ENCODE measurements at regions not wholly inside any gene's neighbourhood (a gene's known extent, or its start where the extent isn't known, plus 50 kb on each side); places are given as distances from the start of the nearest gene placed in this dataset.

GRCh38 chr1:184896000-184896399, 78.3 kb downstream of the NIBAN1 start:
- TF ChIP-seq CTCF (IDR thresholded peaks at IDR 0.05): no peak
- ATAC-seq (ENCODE audit: insufficient number of reproducible peaks, low FRiP score, low read depth) (no peak), DNase-seq (ENCODE audit: low spot score) (no peak)
- Histone ChIP-seq H3K27me3 (replicated peaks; ENCODE audit: insufficient read depth) (no peaks in the 10 kb centered on the region), H3K4me1 (ENCODE audit: control insufficient read depth in 1 of 2, low read depth in 2 of 2) (peaks cover 27 to 43% of the 10 kb centered on the region in 2 donors), H3K27ac (no peak overlapping the region), H3K36me3 (peaks cover 20% of the 10 kb centered on the region), H3K4me3 (no peak overlapping the region), H3K9me3 (no peaks in the 10 kb centered on the region)

- DNase-seq (ENCODE audit: low spot score) (no peak), ATAC-seq (ENCODE audit: insufficient number of reproducible peaks, low FRiP score, low read depth) (no peak)
- Histone ChIP-seq H3K36me3 (peaks cover 20% of the 10 kb centered on the region), H3K4me3 (no peak overlapping the region), H3K4me1 (ENCODE audit: control insufficient read depth in 1 of 2, low read depth in 2 of 2) (peaks cover 24 to 43% of the 10 kb centered on the region in 2 donors), H3K27me3 (replicated peaks; ENCODE audit: insufficient read depth) (no peaks in the 10 kb centered on the region), H3K9me3 (no peaks in the 10 kb centered on the region), H3K27ac (no peak overlapping the region)
- no peak for TF ChIP-seq CTCF (IDR thresholded peaks at IDR 0.05)
Measured at GRCh38 chr1:184895086-184895485, 79.2 kb downstream of the NIBAN1 start.

- Histone ChIP-seq H3K4me1 (ENCODE audit: control insufficient read depth in 1 of 2, low read depth in 2 of 2) (peaks cover 35 to 53% of the 10 kb centered on the region in 2 donors), H3K4me3 (no peak overlapping the region), H3K27me3 (replicated peaks; ENCODE audit: insufficient read depth) (no peaks in the 10 kb centered on the region), H3K9me3 (no peaks in the 10 kb centered on the region), H3K36me3 (peaks cover 19% of the 10 kb centered on the region), H3K27ac (peak overlapping the region; percentile 48 to 94)
- ATAC-seq (ENCODE audit: insufficient number of reproducible peaks, low FRiP score, low read depth) (no peak), DNase-seq (ENCODE audit: low spot score) (no peak)
- TF ChIP-seq CTCF (IDR thresholded peaks at IDR 0.05): no peak
Measured at GRCh38 chr1:184893695-184894094, 80.6 kb downstream of the NIBAN1 start.

- peaks cover 5% of the 10 kb centered on the region for H3K36me3 ChIP-seq
- TF ChIP-seq CTCF (IDR thresholded peaks at IDR 0.05): no peak
- no peaks in the 10 kb centered on the region for H3K9me3 ChIP-seq
- ATAC-seq (ENCODE audit: insufficient number of reproducible peaks, low FRiP score, low read depth): no peak
- no peak for DNase-seq (ENCODE audit: low spot score)
- no peaks in the 10 kb centered on the region for H3K27me3 ChIP-seq (replicated peaks; ENCODE audit: insufficient read depth)
- no peak overlapping the region for H3K4me3 ChIP-seq
- H3K4me1 ChIP-seq (ENCODE audit: control insufficient read depth in 1 of 2, low read depth in 2 of 2): peaks cover 48 to 69% of the 10 kb centered on the region in 2 donors
- peak overlapping the region; percentile 48 to 94 for H3K27ac ChIP-seq
Measured at GRCh38 chr1:184892116-184892515, 82.2 kb downstream of the NIBAN1 start.

GRCh38 chr1:184891440-184891839, 82.9 kb downstream of the NIBAN1 start:
- Histone ChIP-seq H3K27me3 (replicated peaks; ENCODE audit: insufficient read depth) (no peaks in the 10 kb centered on the region), H3K9me3 (no peaks in the 10 kb centered on the region), H3K27ac (peak overlapping the region; percentile 68 to 94), H3K4me3 (peak overlapping the region; percentile 52), H3K4me1 (ENCODE audit: control insufficient read depth in 1 of 2, low read depth in 2 of 2) (peaks cover 50 to 76% of the 10 kb centered on the region in 2 donors), H3K36me3 (peaks cover 5% of the 10 kb centered on the region)
- DNase-seq (ENCODE audit: low spot score): no peak
- no peak for TF ChIP-seq CTCF (IDR thresholded peaks at IDR 0.05)
- ATAC-seq (ENCODE audit: insufficient number of reproducible peaks, low FRiP score, low read depth): no peak

Data from thoracic aorta (tissue), 2 donors.